ENCODE measurements at regions not wholly inside any gene's neighbourhood (a gene's known extent, or its start where the extent isn't known, plus 50 kb on each side); places are given as distances from the start of the nearest gene placed in this dataset.

DNA sequence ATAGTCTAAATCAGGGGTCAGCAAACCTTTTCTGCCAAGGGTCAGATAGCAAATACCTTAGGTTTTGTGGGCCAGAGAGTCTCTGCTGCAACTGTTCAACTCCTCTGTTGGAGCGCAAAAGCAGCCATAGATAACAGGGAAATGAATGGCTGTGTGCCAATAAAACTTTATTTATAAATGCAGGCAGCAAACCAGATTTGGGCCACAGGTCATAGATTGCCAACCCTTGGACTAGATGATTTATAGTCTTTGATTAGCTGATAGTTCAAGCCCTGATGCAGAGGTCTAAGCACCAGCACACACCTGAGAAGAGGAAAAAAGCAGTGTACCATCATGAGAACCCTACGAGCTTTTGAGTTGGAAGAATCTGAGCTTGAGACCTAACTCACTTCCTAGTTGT is 86.0 kb upstream of the DYNLRB2 start:
- no peaks in the 10 kb centered on the region for H3K4me1 ChIP-seq (ENCODE audit: insufficient read depth, low read length, poor library complexity, severe bottlenecking)
- BruUV-seq (replicated peaks), result no TSS peak
- no peak overlapping the region for H3K27ac ChIP-seq (ENCODE audit: low read depth, low read length, poor library complexity, severe bottlenecking)
- POLR2A ChIA-PET (ENCODE audit: low non-redundant PET), result no interaction called here
- intact Hi-C loops (cut with micrococcal nuclease; ENCODE audit: unreplicated experiment), result no loop called here
- H3K4me3 ChIP-seq (ENCODE audit: low read depth, low read length, poor library complexity, severe bottlenecking), result no peak overlapping the region
- CTCF ChIA-PET, result no interaction called here
- no peak for DNase-seq (ENCODE audit: low spot score)
- no peaks in the 10 kb centered on the region for H3K27me3 ChIP-seq (replicated peaks; ENCODE audit: insufficient read depth, low read depth, low read length, poor library complexity)
- H3K9me3 ChIP-seq (ENCODE audit: low read depth, low read length, poor library complexity, severe bottlenecking), result no peaks in the 10 kb centered on the region
- H3K36me3 ChIP-seq (ENCODE audit: insufficient read depth, low read length, poor library complexity, severe bottlenecking), result no peaks in the 10 kb centered on the region
- no peak for TF ChIP-seq EZH2 (IDR thresholded peaks at IDR 0.05; ENCODE audit: borderline replicate concordance, low read depth, low read length, poor library complexity, severe bottlenecking)
- TF ChIP-seq, protein P1, sequence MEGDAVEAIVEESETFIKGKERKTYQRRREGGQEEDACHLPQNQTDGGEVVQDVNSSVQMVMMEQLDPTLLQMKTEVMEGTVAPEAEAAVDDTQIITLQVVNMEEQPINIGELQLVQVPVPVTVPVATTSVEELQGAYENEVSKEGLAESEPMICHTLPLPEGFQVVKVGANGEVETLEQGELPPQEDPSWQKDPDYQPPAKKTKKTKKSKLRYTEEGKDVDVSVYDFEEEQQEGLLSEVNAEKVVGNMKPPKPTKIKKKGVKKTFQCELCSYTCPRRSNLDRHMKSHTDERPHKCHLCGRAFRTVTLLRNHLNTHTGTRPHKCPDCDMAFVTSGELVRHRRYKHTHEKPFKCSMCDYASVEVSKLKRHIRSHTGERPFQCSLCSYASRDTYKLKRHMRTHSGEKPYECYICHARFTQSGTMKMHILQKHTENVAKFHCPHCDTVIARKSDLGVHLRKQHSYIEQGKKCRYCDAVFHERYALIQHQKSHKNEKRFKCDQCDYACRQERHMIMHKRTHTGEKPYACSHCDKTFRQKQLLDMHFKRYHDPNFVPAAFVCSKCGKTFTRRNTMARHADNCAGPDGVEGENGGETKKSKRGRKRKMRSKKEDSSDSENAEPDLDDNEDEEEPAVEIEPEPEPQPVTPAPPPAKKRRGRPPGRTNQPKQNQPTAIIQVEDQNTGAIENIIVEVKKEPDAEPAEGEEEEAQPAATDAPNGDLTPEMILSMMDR (conservative IDR thresholded peaks at IDR 0.05; ENCODE audit: low read depth, low read length), result no peak

DNA sequence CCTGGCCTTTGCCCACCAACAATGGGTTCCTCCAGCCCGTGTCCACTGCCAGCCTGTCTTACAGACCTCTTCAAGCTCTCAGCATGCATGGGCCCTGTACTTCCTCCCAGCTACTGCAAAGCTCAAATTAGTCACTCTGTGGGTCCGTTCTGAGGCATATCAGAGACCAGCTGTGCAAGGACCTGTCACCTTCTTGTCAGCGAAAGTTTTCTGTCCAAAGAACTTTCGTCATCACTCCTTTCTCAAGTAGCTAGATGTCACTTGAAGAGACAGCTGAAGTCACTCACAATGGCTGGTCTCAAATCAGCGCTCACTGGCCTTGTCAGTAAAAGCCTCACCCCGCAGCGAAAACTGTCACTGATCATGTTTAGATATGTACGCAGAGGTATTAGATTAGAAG is 91.4 kb upstream of the DYNLRB2 start:
- TF ChIP-seq, protein P1 (conservative IDR thresholded peaks at IDR 0.05; ENCODE audit: low read depth, low read length), result no peak
- no peak for TF ChIP-seq EZH2 (IDR thresholded peaks at IDR 0.05; ENCODE audit: borderline replicate concordance, low read depth, low read length, poor library complexity, severe bottlenecking)
- POLR2A ChIA-PET (ENCODE audit: low non-redundant PET), result no interaction called here
- no TSS peak for BruUV-seq (replicated peaks)
- Histone ChIP-seq H3K27ac (ENCODE audit: low read depth, low read length, poor library complexity, severe bottlenecking) (no peak overlapping the region), H3K4me1 (ENCODE audit: insufficient read depth, low read length, poor library complexity, severe bottlenecking) (no peaks in the 10 kb centered on the region), H3K36me3 (ENCODE audit: insufficient read depth, low read length, poor library complexity, severe bottlenecking) (no peaks in the 10 kb centered on the region), H3K4me3 (ENCODE audit: low read depth, low read length, poor library complexity, severe bottlenecking) (no peak overlapping the region), H3K9me3 (ENCODE audit: low read depth, low read length, poor library complexity, severe bottlenecking) (no peaks in the 10 kb centered on the region), H3K27me3 (replicated peaks; ENCODE audit: insufficient read depth, low read depth, low read length, poor library complexity) (no peaks in the 10 kb centered on the region)
- CTCF ChIA-PET, result no interaction called here
- intact Hi-C loops (cut with micrococcal nuclease; ENCODE audit: unreplicated experiment), result no loop called here
- no peak for DNase-seq (ENCODE audit: low spot score)

DNA sequence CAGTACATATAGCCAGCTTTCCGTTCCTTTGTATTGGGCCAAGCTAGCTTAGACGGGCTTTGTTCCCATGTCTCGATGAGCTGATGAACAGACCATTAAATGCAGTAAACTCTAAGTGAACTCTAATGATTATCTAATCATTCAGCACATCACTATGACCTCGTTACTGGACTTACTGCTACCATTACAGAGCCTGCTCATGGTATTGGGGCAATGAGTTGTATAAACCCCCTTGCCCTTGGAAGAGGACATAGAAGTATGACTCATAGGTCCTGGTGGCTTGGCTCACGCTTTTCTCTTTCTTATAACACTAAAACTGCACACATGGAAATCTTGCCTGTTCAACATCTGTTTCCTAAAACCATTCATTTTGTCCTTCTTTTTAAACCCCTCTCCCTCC is 93.6 kb upstream of the DYNLRB2 start:
- POLR2A ChIA-PET (ENCODE audit: low non-redundant PET), result no interaction called here
- no peaks in the 10 kb centered on the region for H3K4me1 ChIP-seq (ENCODE audit: insufficient read depth, low read length, poor library complexity, severe bottlenecking)
- no peak for DNase-seq (ENCODE audit: low spot score)
- no peak overlapping the region for H3K4me3 ChIP-seq (ENCODE audit: low read depth, low read length, poor library complexity, severe bottlenecking)
- TF ChIP-seq EZH2 (IDR thresholded peaks at IDR 0.05; ENCODE audit: borderline replicate concordance, low read depth, low read length, poor library complexity, severe bottlenecking), result no peak
- TF ChIP-seq, protein P1 (conservative IDR thresholded peaks at IDR 0.05; ENCODE audit: low read depth, low read length), result no peak
- H3K9me3 ChIP-seq (ENCODE audit: low read depth, low read length, poor library complexity, severe bottlenecking), result no peaks in the 10 kb centered on the region
- CTCF ChIA-PET, result no interaction called here
- H3K27ac ChIP-seq (ENCODE audit: low read depth, low read length, poor library complexity, severe bottlenecking), result no peak overlapping the region
- intact Hi-C loops (cut with micrococcal nuclease; ENCODE audit: unreplicated experiment), result no loop called here
- H3K27me3 ChIP-seq (replicated peaks; ENCODE audit: insufficient read depth, low read depth, low read length, poor library complexity), result no peaks in the 10 kb centered on the region
- no peaks in the 10 kb centered on the region for H3K36me3 ChIP-seq (ENCODE audit: insufficient read depth, low read length, poor library complexity, severe bottlenecking)
- no TSS peak for BruUV-seq (replicated peaks)
